Lower leg skin (tissue), 4 donors: ENCODE measurements at regions not wholly inside any gene's neighbourhood (a gene's known extent, or its start where the extent isn't known, plus 50 kb on each side); places are given as distances from the start of the nearest gene placed in this dataset.

ENCODE experiments used
- DNase-seq, 2 donors: peaks; one replicate each; pipeline ENCODE4 v3.0.0-alpha.2; 2019; ENCODE audit warnings: low spot score in 2 of 2
- H3K4me3 ChIP-seq: fragments of 200-600 bp; sonication (generic); 2 replicates; pipeline ENCODE4 v1.5.1; 2017; ENCODE audit warnings: mild to moderate bottlenecking, low read depth; ENCODE audit not compliant: poor library complexity, severe bottlenecking
- POLR2A ChIP-seq, 2 donors: fragments of 450-650 bp; IDR thresholded peaks; one replicate each; pipeline ENCODE4 v1.6.1; 2016 to 2017; ENCODE audit warnings: antibody characterized with exemption in 2 of 2, mild to moderate bottlenecking in 1 of 2, moderate library complexity in 1 of 2
- WGBS, 2 donors: methylation state at CpG; one replicate each; pipeline ENCODE4 v1.1.5; 2018; 5-methylcytosine and 5-hydroxymethylcytosine counted together
- intact Hi-C: fragments of 100-400 bp; cut with DNase I; formaldehyde crosslinking; loops from one replicate; pipeline ENCODE4 v1.15.0; 2023; ENCODE audit warnings: low total_unique reads
- TF ChIP-seq, protein P1 (sequence below), 3 donors: fragments of 450-650 bp; IDR thresholded peaks; one replicate each; pipeline ENCODE4 v1.5.1; 2016; ENCODE audit warnings: antibody characterized with exemption in 3 of 3, mild to moderate bottlenecking in 3 of 3, moderate library complexity in 2 of 3

DNA sequence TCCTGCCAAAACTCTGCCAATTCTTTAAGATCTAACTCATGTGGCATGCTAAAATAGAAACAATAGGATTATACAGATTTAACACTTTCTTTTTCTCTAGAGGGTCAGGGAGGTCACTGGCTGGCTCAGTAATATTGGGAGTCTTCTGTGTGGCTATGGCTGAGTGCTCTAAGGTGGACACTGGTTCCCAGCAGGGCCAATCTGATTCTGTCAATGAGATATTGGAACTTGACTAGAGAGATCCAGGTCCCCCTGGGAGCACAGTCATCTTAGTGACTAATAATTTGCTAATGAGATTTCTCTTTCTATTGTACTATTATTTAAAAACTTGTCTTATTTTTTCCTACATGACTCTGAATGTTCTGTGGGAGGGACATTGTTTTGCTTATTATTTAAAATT lies 69.1 kb upstream of the ZP4 start:
- DNase-seq, result no peak
- no peak for TF ChIP-seq POLR2A (IDR thresholded peaks at IDR 0.05)
- TF ChIP-seq, protein P1, sequence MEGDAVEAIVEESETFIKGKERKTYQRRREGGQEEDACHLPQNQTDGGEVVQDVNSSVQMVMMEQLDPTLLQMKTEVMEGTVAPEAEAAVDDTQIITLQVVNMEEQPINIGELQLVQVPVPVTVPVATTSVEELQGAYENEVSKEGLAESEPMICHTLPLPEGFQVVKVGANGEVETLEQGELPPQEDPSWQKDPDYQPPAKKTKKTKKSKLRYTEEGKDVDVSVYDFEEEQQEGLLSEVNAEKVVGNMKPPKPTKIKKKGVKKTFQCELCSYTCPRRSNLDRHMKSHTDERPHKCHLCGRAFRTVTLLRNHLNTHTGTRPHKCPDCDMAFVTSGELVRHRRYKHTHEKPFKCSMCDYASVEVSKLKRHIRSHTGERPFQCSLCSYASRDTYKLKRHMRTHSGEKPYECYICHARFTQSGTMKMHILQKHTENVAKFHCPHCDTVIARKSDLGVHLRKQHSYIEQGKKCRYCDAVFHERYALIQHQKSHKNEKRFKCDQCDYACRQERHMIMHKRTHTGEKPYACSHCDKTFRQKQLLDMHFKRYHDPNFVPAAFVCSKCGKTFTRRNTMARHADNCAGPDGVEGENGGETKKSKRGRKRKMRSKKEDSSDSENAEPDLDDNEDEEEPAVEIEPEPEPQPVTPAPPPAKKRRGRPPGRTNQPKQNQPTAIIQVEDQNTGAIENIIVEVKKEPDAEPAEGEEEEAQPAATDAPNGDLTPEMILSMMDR (IDR thresholded peaks at IDR 0.05), result no peak
- no peak overlapping the region for H3K4me3 ChIP-seq
- intact Hi-C loops, result no loop called here

DNA sequence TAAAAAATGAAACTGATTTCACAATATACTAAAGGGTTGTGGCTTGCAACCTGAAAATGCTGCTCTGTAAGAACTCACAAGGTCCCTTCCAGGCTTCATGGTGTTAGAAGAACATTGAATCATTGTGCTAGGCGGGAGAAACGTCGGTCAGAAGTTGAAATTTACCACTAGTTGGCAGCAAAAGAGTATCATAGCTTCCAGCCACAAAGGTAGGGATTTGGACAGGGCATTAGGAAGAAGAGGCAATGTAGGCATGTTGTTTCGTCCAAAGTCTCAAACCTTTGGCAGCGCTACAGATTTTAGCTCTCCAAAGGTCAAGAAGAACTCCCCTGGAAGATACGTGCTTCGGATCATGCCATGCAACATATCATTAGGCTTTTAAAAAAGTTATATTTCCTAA lies 62.5 kb upstream of the ZP4 start:
- TF ChIP-seq, protein P1 (IDR thresholded peaks at IDR 0.05), result no peak
- no peak for TF ChIP-seq POLR2A (IDR thresholded peaks at IDR 0.05)
- intact Hi-C loops, result no loop called here

More for the DNA sequence above, 62.5 kb upstream of the ZP4 start:
- no peak overlapping the region for H3K4me3 ChIP-seq
- DNase-seq, result no peak
- WGBS, 2 donors, result 47 to 53% methylated on average over 7 of the region's 7 CpGs
